Sigmoid colon (tissue), 6 donors: ENCODE measurements at regions not wholly inside any gene's neighbourhood (a gene's known extent, or its start where the extent isn't known, plus 50 kb on each side); places are given as distances from the start of the nearest gene placed in this dataset.
A peak's percentile ranks its signal among the peaks of the same experiment; 100 is the strongest.

ENCODE experiments used
- DNase-seq: peaks from one replicate; pipeline ENCODE4 v3.0.0-alpha.2; 2019
- H3K27ac ChIP-seq, 4 donors: fragments of 200-600 bp; sonication (generic); one replicate each; pipeline ENCODE4 v1.5.1; 2016 to 2019; ENCODE audit warnings: mild to moderate bottlenecking in 1 of 4
- H3K27me3 ChIP-seq, 3 donors: fragments of 200-600 bp; sonication (generic); one replicate each; pipeline ENCODE4 v1.5.1; 2019; ENCODE audit warnings: mild to moderate bottlenecking in 1 of 3
- H3K36me3 ChIP-seq, 4 donors: fragments of 200-600 bp; sonication (generic); one replicate each; pipeline ENCODE4 v1.5.1; 2016 to 2019
- H3K4me1 ChIP-seq, 4 donors: fragments of 200-600 bp; sonication (generic); one replicate each; pipeline ENCODE4 v1.5.1; 2017 to 2019
- H3K4me3 ChIP-seq, 4 donors: fragments of 200-600 bp; sonication (generic); one replicate each; pipeline ENCODE4 v1.5.1; 2017 to 2019; ENCODE audit warnings: mild to moderate bottlenecking in 2 of 4, moderate library complexity in 1 of 4
- H3K9me3 ChIP-seq, 4 donors: fragments of 200-600 bp in 3 of 4; sonication (generic) in 3 of 4; one replicate each; pipeline versions ENCODE4 v1.5.1 to v1.6.1; 2013 to 2019
- CTCF ChIP-seq, 4 experiments: fragments of 450-650 bp in 3 of 4; fragments of 200-600 bp in 1 of 4; IDR thresholded peaks; one replicate each; pipeline ENCODE4 v1.5.1; 2016 to 2019; ENCODE audit warnings: antibody characterized with exemption in 4 of 4, mild to moderate bottlenecking in 3 of 4, moderate library complexity in 2 of 4
- EP300 ChIP-seq, 4 donors: sonication (generic); formaldehyde crosslinking; IDR thresholded peaks; one replicate each; pipeline ENCODE4 v1.6.1; 2017; ENCODE audit warnings: antibody characterized with exemption in 4 of 4
- POLR2A ChIP-seq, 2 donors: fragments of 450-650 bp; IDR thresholded peaks; one replicate each; pipeline ENCODE4 v1.6.1; 2016; ENCODE audit warnings: antibody characterized with exemption in 2 of 2, mild to moderate bottlenecking in 2 of 2, moderate library complexity in 2 of 2
- POLR2AphosphoS5 ChIP-seq, 4 donors: sonication (generic); formaldehyde crosslinking; IDR thresholded peaks; one replicate each; pipeline ENCODE4 v1.6.1; 2017; ENCODE audit warnings: antibody characterized with exemption in 4 of 4
- WGBS, 2 donors: extraction: QIAGEN DNeasy Blood & Tissue Kit; methylation state at CpG; one replicate each; pipeline ENCODE4 v1.1.7; 2013; 5-methylcytosine and 5-hydroxymethylcytosine counted together
- intact Hi-C: fragments of 100-400 bp; cut with DNase I; formaldehyde crosslinking; loops from one replicate; pipeline ENCODE4 v1.15.1; 2023
- donor health status: healthy with polysubstance abuse.
- donor health status: healthy.

DNA sequence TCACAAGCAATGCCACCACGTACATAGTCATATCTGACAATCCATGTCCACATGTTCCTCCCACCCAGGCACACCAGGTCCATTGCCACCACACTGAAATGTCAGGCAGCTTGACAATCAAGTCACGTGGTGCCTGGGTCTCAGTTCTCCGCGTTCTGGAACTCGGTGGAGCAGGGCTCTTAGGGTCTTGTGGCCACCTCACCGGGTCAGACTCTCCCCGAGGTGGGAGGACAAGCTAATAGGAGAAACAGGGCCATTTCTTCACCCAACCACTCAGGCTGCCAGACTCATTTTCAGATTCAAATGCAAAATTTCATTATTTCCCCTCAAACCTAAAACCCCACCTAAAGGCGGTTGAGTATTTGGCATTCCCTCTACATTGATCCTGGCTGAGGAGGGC is 200.5 kb upstream of the GAS1 start:
- intact Hi-C loops = loop anchor here (5.0 kb wide), 1 partner anchor 201 kb away; the partner anchor contains the start of gene GAS1
- Histone ChIP-seq H3K27ac (peak overlapping the region; percentile 83 to 95 (median 92)), H3K27me3 (no peaks in the 10 kb centered on the region), H3K9me3 (no peaks in the 10 kb centered on the region), H3K36me3 (no peaks in the 10 kb centered on the region), H3K4me3 (peak overlapping the region in 3 of 4 donors; percentile 39 to 51 (median 40)), H3K4me1 (peaks cover 0 to 22% (median 17%) of the 10 kb centered on the region in 4 donors)
- TF ChIP-seq CTCF (IDR thresholded peaks at IDR 0.05) = no peak
- TF ChIP-seq EP300 (IDR thresholded peaks at IDR 0.05) = no peak
- TF ChIP-seq POLR2A (IDR thresholded peaks at IDR 0.05) = no peak
- no peak for TF ChIP-seq POLR2AphosphoS5 (IDR thresholded peaks at IDR 0.05)
- no peak for DNase-seq
- 87 to 89% methylated on average over 8 of the region's 8 CpGs for WGBS, 2 donors

DNA sequence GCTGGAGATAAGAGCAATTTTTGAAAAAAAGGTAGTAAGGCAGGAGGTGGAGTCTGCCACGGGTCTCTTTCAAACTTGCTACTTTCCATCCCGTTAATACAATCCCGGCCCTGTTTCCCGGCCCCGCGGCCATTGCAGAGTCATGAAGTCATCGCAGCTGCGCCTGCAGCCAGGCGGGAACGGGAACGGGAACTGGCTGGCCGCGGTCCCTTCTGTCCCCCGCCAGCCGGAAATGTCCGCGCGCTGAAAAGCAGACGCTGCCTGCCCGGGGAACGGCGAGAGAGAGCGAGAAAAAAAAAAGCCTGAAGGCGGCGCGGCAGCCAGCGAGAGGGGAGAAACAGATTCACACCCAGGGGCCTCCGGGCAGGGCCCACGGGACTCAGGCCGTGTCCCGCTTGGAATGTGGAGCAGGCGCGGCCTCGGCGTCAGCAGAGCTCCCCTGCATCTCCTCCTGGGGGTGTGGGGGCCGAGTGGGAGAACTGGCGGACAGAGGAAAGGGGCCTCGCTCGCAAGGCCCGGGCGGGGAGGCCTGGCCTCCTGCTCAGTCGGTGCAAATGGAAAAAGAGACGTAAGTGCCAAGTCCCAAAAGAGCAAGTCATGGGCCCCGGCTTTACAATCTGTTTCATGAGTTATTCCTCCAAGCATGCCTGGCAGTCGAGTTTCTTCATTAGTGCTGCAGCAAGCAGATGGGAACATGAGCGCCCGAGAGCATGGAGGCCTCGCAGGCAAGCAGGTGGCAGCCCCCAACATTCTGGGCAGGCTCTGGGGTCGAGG is 201.2 kb upstream of the GAS1 start:
- peak; percentile 91 for DNase-seq
- 12 to 14% methylated on average over 49 of the region's 49 CpGs for WGBS, 2 donors
- H3K27me3 ChIP-seq = no peaks in the 10 kb centered on the region
- no peaks in the 10 kb centered on the region for H3K9me3 ChIP-seq
- H3K36me3 ChIP-seq = no peaks in the 10 kb centered on the region
- peak overlapping the region; percentile 83 to 95 (median 92) for H3K27ac ChIP-seq
- H3K4me1 ChIP-seq = peaks cover 0 to 22% (median 17%) of the 10 kb centered on the region in 4 donors
- peak overlapping the region; percentile 20 to 51 (median 40) for H3K4me3 ChIP-seq
- TF ChIP-seq CTCF (IDR thresholded peaks at IDR 0.05) = peak in 1 of 4 experiments; percentile 16
- peak in 3 of 4 donors; percentile 42 to 68 (median 63) for TF ChIP-seq POLR2AphosphoS5 (IDR thresholded peaks at IDR 0.05)
- TF ChIP-seq EP300 (IDR thresholded peaks at IDR 0.05) = peak in 2 of 4 donors; percentile 4 to 23
- TF ChIP-seq POLR2A (IDR thresholded peaks at IDR 0.05) = no peak
- intact Hi-C loops = loop anchor here (5.0 kb wide), 1 partner anchor 201 kb away; the partner anchor contains the start of gene GAS1

GRCh38 chr9:87149799-87150198 is 202.5 kb upstream of the GAS1 start:
- Histone ChIP-seq H3K36me3 (no peaks in the 10 kb centered on the region), H3K9me3 (no peaks in the 10 kb centered on the region), H3K4me1 (peaks cover 0 to 22% (median 17%) of the 10 kb centered on the region in 4 donors), H3K27ac (peak overlapping the region in 3 of 4 donors; percentile 91 to 95 (median 92)), H3K27me3 (no peaks in the 10 kb centered on the region), H3K4me3 (no peak overlapping the region)
- intact Hi-C loops = loop anchor here (5.0 kb wide), 1 partner anchor 202 kb away; the partner anchor contains the start of gene GAS1
- no peak for DNase-seq
- no peak for TF ChIP-seq POLR2AphosphoS5 (IDR thresholded peaks at IDR 0.05)
- TF ChIP-seq CTCF (IDR thresholded peaks at IDR 0.05) = no peak
- TF ChIP-seq POLR2A (IDR thresholded peaks at IDR 0.05) = no peak
- TF ChIP-seq EP300 (IDR thresholded peaks at IDR 0.05) = no peak
- 72 to 90% methylated on average over 4 of the region's 4 CpGs for WGBS, 2 donors

GRCh38 chr9:87152256-87152655 is 204.9 kb upstream of the GAS1 start:
- intact Hi-C loops = no loop called here

More at GRCh38 chr9:87152256-87152655, 204.9 kb upstream of the GAS1 start:
- TF ChIP-seq POLR2A (IDR thresholded peaks at IDR 0.05) (no peak), CTCF (IDR thresholded peaks at IDR 0.05) (no peak)
- 54 to 63% methylated on average over 8 of the region's 8 CpGs for WGBS, 2 donors
- H3K4me1 ChIP-seq = peaks cover 0 to 22% (median 17%) of the 10 kb centered on the region in 4 donors
- no peaks in the 10 kb centered on the region for H3K27me3 ChIP-seq
- no peak for DNase-seq
- no peak overlapping the region for H3K4me3 ChIP-seq
- no peaks in the 10 kb centered on the region for H3K9me3 ChIP-seq
- no peak overlapping the region for H3K27ac ChIP-seq
- no peaks in the 10 kb centered on the region for H3K36me3 ChIP-seq
